Natural killer cell (primary cell): ENCODE measurements at regions not wholly inside any gene's neighbourhood (a gene's known extent, or its start where the extent isn't known, plus 50 kb on each side); places are given as distances from the start of the nearest gene placed in this dataset.
"Not testable (repeated sequence)": the region's sequence is repeated elsewhere in the genome, so short reads cannot be mapped to it uniquely, and the experiment has no call there.

Source experiments
- ATAC-seq, 3 donors: fragments of 150-1000 bp in 2 of 3; fragments of 200-7000 bp in 1 of 3; cut with Tn5 transposase; 1 replicate in 1 of 3; 2 replicates in 2 of 3; pipeline ENCODE4 v1.10.0; 2021; ENCODE audit warnings: mild to moderate bottlenecking in 2 of 3, moderate library complexity in 2 of 3
- DNase-seq, 2 donors: peaks; one replicate each; pipeline versions ENCODE4 v3.0.0 to v3.0.0-alpha.2; 2013 to 2021; ENCODE audit warnings: mixed read lengths in 1 of 2
- H3K27ac ChIP-seq: one replicate; pipeline ENCODE4 v1.5.1; 2013; ENCODE audit warnings: mild to moderate bottlenecking, low read length
- H3K27me3 ChIP-seq: one replicate; pipeline ENCODE4 v1.6.1; 2013; ENCODE audit warnings: low read length; ENCODE audit not compliant: control insufficient read depth, insufficient read depth
- H3K36me3 ChIP-seq: one replicate; pipeline ENCODE4 v1.6.1; 2013; ENCODE audit warnings: low read length; ENCODE audit not compliant: control insufficient read depth, insufficient read depth
- H3K4me1 ChIP-seq: one replicate; pipeline ENCODE4 v1.6.1; 2013; ENCODE audit warnings: low read length; ENCODE audit not compliant: control insufficient read depth, insufficient read depth
- H3K4me3 ChIP-seq: one replicate; pipeline ENCODE4 v1.5.1; 2013; ENCODE audit warnings: low read length
- H3K9me3 ChIP-seq: one replicate; pipeline ENCODE4 v1.6.1; 2013; ENCODE audit warnings: low read length; ENCODE audit not compliant: control insufficient read depth, insufficient read depth
- H3K27ac Mint-ChIP-seq, 2 donors: one replicate each; pipeline ENCODE4 v1.8.0; 2022; ENCODE audit warnings: mild to moderate bottlenecking in 2 of 2, mixed read lengths in 2 of 2, moderate library complexity in 1 of 2
- H3K27me3 Mint-ChIP-seq, 2 donors: one replicate each; pipeline ENCODE4 v1.8.0; 2022; ENCODE audit warnings: low read depth in 2 of 2, mixed read lengths in 2 of 2
- H3K36me3 Mint-ChIP-seq: one replicate; pipeline ENCODE4 v1.8.0; 2022; ENCODE audit warnings: mixed read lengths
- H3K4me1 Mint-ChIP-seq, 2 donors: one replicate each; pipeline ENCODE4 v1.8.0; 2022; ENCODE audit warnings: mixed read lengths in 2 of 2
- H3K4me3 Mint-ChIP-seq: one replicate; pipeline ENCODE4 v1.8.0; 2022; ENCODE audit warnings: mild to moderate bottlenecking, moderate library complexity, mixed read lengths
- H3K9me3 Mint-ChIP-seq, 2 donors: one replicate each; pipeline ENCODE4 v1.8.0; 2022; ENCODE audit warnings: mixed read lengths in 2 of 2
- CTCF ChIP-seq: fragments of 200-600 bp; IDR thresholded peaks from one replicate; pipeline ENCODE4 v1.8.0; 2022; ENCODE audit warnings: antibody characterized with exemption
- WGBS: methylation state at CpG from one replicate; pipeline ENCODE4 v1.1.7; 2013; ENCODE audit warnings: missing lambda C conversion rate; ENCODE audit not compliant: insufficient coverage; 5-methylcytosine and 5-hydroxymethylcytosine counted together
- intact Hi-C: fragments of 100-400 bp; cut with micrococcal nuclease; formaldehyde crosslinking; loops from one replicate; pipeline ENCODE4 v1.14.2; 2022

DNA sequence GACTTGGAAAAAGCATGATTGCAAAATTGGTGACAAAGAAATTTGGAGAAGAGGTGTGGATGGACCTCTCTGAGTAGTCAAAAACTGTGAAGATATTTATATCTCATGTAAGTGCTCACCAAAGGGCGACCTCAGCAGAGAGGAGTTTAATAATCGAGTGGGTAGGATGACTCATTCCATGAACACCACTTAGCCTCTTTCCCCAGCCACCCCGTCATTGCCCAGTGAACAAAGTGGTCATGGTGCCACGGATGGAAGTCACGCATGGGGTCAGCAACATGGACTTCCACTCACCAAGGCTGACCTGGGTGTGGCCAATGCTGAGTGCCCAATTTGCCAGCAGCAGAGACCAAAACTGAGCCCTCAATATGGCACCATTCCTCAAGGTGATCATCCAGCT, 997.4 kb upstream of the GYPC start:
- Mint-ChIP-seq H3K27ac (no peak overlapping the region), H3K4me1 (no peaks in the 10 kb centered on the region), H3K9me3 (peaks cover 14 to 16% of the 10 kb centered on the region in 2 donors), H3K27me3 (no peaks in the 10 kb centered on the region), H3K36me3 (no peaks in the 10 kb centered on the region), H3K4me3 (no peak overlapping the region)
- no peaks in the 10 kb centered on the region for H3K4me1 ChIP-seq
- no peak overlapping the region for H3K27ac ChIP-seq
- H3K4me3 ChIP-seq: no peak overlapping the region
- TF ChIP-seq CTCF: no peak
- intact Hi-C loops: no loop called here
- ATAC-seq (no peak), DNase-seq (no peak)
- 77% methylated on average over 5 of the region's 5 CpGs for WGBS
- H3K36me3 ChIP-seq: no peaks in the 10 kb centered on the region
- H3K9me3 ChIP-seq: no peaks in the 10 kb centered on the region
- H3K27me3 ChIP-seq: no peaks in the 10 kb centered on the region

DNA sequence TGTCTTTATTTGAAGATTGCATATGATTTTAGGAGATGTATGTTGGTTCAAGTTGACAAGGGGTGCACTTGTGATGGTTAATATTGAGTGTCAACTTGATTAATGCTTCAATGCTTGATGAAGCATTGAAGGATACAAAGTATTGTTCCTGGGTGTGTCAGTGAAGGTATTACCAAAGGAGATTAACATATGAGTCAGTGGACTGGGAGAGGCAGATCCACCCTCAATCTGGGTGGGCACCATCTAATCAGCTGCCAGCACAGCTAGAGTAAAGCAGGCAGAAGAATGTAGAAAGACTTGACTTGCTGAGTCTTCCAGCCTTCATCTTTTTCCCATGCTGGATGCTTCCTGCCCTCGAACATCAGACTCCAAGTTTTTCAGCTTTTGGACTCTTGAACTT, 995.6 kb upstream of the GYPC start:
- H3K4me3 Mint-ChIP-seq, H3K27me3 ChIP-seq, H3K4me1 Mint-ChIP-seq, ATAC-seq, H3K36me3 ChIP-seq, H3K27ac Mint-ChIP-seq, H3K4me3 ChIP-seq, intact Hi-C loops, H3K36me3 Mint-ChIP-seq, H3K27me3 Mint-ChIP-seq, DNase-seq, H3K9me3 ChIP-seq, H3K4me1 ChIP-seq, H3K27ac ChIP-seq: not testable (repeated sequence)
- peaks cover 14 to 15% of the 10 kb centered on the region in 2 donors for H3K9me3 Mint-ChIP-seq
- 57% methylated on average over 1 of the region's 1 CpG for WGBS

DNA sequence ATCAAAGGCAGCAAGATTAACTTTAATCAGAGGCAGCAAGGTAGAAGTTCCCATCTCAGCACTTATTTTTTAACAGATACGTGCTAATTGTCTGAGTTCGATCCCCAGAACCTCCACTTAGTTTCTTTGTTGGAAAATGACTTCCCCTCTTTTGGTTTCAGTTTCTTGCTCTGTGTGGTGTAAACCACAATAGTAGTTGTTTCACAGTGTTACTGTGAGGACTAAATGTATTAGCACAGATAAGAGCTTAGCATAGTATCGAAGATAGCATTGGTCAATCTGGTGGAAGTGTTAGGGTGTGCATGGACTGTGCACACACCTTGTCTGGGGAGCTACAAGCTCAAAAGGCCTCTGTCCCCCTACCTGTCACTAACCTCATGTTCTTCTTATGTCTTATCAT, 988.3 kb upstream of the GYPC start:
- Mint-ChIP-seq H3K27me3 (no peaks in the 10 kb centered on the region), H3K9me3 (peaks cover 2 to 17% of the 10 kb centered on the region in 2 donors), H3K36me3 (no peaks in the 10 kb centered on the region), H3K27ac (no peak overlapping the region), H3K4me1 (no peaks in the 10 kb centered on the region), H3K4me3 (no peak overlapping the region)
- DNase-seq (no peak), ATAC-seq (no peak)
- no peaks in the 10 kb centered on the region for H3K27me3 ChIP-seq
- no peak overlapping the region for H3K27ac ChIP-seq
- H3K36me3 ChIP-seq: no peaks in the 10 kb centered on the region
- intact Hi-C loops: no loop called here
- TF ChIP-seq CTCF: no peak
- no peak overlapping the region for H3K4me3 ChIP-seq
- H3K9me3 ChIP-seq: no peaks in the 10 kb centered on the region
- no peaks in the 10 kb centered on the region for H3K4me1 ChIP-seq
- WGBS: 75% methylated on average over 2 of the region's 3 CpGs

- peaks cover 11 to 19% of the 10 kb centered on the region in 2 donors for H3K9me3 Mint-ChIP-seq
- no peak for DNase-seq
- Histone ChIP-seq H3K27me3 (no peaks in the 10 kb centered on the region), H3K9me3 (peaks cover 5% of the 10 kb centered on the region), H3K4me1 (no peaks in the 10 kb centered on the region), H3K36me3 (no peaks in the 10 kb centered on the region), H3K4me3 (no peak overlapping the region), H3K27ac (no peak overlapping the region)
- 75% methylated on average over 4 of the region's 4 CpGs for WGBS
- H3K36me3 Mint-ChIP-seq: peaks cover 11% of the 10 kb centered on the region
- H3K27ac Mint-ChIP-seq: no peak overlapping the region
- H3K27me3 Mint-ChIP-seq: no peaks in the 10 kb centered on the region
- ATAC-seq: no peak
- no peak for TF ChIP-seq CTCF
- no peaks in the 10 kb centered on the region for H3K4me1 Mint-ChIP-seq
- no peak overlapping the region for H3K4me3 Mint-ChIP-seq
- intact Hi-C loops: no loop called here
These were observed 976.1 kb upstream of the GYPC start for GRCh38 chr2:125679903-125680302.
